GM19463 (cell line): ENCODE measurements at regions not wholly inside any gene's neighbourhood (a gene's known extent, or its start where the extent isn't known, plus 50 kb on each side); places are given as distances from the start of the nearest gene placed in this dataset.
"Not testable (repeated sequence)": the region's sequence is repeated elsewhere in the genome, so short reads cannot be mapped to it uniquely, and the experiment has no call there.

Experiments used
- ATAC-seq: cut with Tn5 transposase; IDR thresholded peaks from one replicate; pipeline ENCODE4 v1.9.1; 2021; ENCODE audit warnings: mild to moderate bottlenecking, moderate library complexity; ENCODE audit not compliant: unreplicated experiment

DNA sequence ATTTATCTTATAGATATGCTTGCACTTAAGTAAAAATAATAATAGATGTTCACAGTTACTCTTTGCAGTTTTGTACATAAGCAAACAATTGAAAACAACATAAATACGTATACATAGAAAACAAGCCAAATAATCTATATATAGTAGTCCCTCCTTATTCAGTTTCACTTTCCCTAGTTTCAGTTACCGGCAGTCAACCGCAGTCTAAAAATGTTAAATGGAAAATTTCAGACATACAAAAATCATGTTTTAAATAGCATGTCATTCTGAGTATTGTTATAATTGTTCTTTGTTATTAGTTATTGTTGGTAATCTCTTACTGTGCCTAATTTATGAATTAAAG lies 262.0 kb downstream of the CGGBP1 start:
- ATAC-seq = no peak

- no peak for ATAC-seq
Observed at GRCh38 chr3:87796137-87796842, 262.5 kb downstream of the CGGBP1 start.

DNA sequence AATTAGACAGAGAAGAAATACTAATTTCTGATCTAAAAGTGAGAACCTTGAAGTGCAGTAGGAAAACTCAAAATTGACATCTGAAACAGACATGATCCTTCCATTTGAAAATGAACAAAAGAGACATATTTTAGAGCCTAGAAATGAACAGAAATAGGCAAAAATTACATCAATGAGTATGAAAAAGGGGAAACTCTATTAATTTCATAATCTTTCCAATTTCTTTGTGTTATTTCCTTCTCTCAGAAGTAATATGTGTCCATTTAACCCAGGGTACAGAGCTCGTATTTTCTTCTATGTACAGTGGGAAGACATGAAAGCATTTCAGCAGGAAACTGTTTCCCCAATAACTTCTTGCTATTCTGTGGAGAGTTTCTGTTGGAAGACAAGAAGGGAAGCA lies 263.1 kb downstream of the CGGBP1 start:
- ATAC-seq = no peak

GRCh38 chr3:87793337-87793877 lies 265.4 kb downstream of the CGGBP1 start:
- ATAC-seq = no peak

- ATAC-seq = no peak
Observed at GRCh38 chr3:87792534-87793336, 266.1 kb downstream of the CGGBP1 start, which contains the start of gene HTR1F. TSS of gene HTR1F (plus strand) at chr3:87792706.

GRCh38 chr3:87792198-87792533 lies 266.6 kb downstream of the CGGBP1 start:
- ATAC-seq = no peak

- no peak for ATAC-seq
Observed at GRCh38 chr3:87791248-87792027, 267.4 kb downstream of the CGGBP1 start.

- not testable (repeated sequence) for ATAC-seq
Observed at GRCh38 chr3:87789049-87789448, 269.8 kb downstream of the CGGBP1 start.

DNA sequence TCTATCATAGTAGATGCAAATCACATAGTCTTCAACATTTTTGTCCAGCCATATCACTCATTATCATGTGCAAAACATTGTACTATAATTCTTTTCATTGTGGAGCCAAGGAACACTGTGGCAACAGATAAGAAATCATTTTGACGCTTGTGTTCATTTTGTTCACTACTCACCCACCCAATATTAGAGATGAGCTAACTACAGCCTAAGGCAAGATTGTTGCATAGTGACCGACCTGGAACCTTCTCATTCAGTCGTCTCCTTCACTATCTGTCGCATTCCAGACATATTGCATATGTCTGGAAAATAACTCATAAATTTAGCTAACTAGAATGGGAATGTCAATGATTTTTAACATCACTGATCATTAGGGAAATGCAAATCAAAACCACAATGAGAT lies 270.3 kb downstream of the CGGBP1 start:
- ATAC-seq = no peak

DNA sequence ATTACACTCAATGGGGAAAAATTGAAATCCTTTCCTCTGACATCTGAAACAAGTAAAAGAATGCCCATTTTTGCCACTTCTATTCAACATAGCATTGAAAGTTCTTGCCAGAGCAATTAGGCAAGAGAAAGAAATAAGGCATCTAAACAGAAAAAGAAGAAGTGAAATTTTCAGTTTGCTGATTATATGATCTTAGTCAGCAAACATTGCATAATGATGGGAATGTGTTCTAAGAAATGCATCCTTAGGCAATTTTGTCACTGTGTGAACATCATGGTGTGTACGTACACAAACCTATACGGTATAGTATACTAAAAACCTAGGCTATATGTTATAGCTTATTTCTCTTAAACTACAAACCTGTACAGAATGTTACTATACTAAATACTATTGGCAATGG lies 278.0 kb downstream of the CGGBP1 start:
- ATAC-seq = no peak

GRCh38 chr3:87778876-87779275 lies 279.9 kb downstream of the CGGBP1 start:
- no peak for ATAC-seq

GRCh38 chr3:87771337-87772192 lies 287.2 kb downstream of the CGGBP1 start:
- ATAC-seq = peak; percentile 98

DNA sequence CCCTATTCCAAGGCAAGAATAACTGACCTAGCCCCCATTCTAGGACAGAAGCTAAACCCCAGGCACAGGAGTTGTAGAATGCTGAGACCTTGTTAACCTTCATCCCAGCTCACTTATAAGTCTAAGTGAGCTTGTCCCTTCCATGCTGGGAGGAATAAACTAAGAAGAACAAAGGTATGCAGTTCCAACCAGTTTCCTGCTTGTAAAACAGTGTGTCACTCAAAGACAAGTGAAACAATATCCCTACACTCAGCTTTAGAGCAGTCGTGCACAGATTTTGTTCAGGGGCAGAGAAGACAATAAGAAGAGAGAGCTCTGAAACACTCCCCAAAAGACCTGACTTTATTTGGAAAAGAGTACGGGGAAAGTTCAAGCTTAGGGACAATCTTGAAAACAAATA lies 292.1 kb downstream of the CGGBP1 start:
- no peak for ATAC-seq

- ATAC-seq = no peak
Observed at GRCh38 chr3:87765256-87765655, 293.5 kb downstream of the CGGBP1 start.

DNA sequence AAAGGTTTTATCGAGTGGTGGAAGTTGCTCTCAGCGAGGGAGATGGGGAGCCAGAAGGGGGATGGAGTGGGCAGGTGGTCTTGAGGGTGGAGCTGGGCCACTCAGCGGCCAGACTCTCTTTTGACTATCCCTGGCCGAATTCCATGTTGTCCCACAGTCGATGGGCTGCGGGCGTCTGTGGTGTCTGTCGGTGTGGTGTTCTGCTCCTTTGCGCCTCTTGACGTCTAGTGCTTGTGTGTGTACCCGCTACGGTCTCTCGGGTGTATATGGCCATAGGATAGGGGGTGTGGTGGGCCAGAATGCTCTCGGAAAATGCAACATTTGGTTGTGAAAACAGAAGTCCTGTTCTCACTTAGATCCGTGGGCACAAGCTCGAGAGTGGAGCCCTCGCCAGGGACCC lies 297.0 kb downstream of the CGGBP1 start:
- ATAC-seq = no peak

GRCh38 chr3:87761341-87761740 lies 297.5 kb downstream of the CGGBP1 start:
- ATAC-seq = no peak

DNA sequence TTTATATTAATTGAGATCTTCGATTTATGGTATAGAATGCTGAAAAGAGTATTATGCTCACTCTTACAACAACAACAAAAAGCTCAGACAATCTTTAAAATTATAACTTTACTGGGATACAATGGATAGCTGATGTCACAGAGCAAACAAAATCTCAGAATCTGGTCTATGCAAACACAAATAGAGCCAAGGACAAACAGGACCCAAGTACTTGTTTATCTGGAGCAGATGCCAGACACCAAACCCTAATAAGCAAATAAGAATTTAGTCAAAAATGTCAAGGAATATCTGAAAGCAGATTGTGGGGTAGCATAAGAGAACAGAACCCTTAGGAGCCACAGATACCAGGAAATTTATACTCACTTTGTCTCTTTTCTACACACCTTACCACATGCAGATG lies 302.2 kb downstream of the CGGBP1 start:
- no peak for ATAC-seq

DNA sequence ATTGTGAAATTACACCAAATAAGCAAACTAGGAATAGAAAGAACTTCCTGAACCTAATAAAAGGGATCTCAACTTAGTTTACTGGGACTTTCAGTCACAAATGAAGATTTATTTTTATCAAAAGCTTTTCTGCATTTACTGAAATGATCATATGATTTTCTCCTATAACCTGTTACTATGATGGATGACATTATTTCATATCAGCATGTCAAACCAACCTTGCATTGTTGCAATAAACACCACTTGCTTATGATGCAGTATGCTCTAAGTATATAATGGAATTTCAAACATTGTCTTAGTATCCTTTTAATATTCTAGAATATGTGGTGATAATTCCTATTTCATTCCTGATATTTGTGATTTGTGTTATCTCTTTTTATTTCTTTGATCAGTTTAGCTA lies 303.0 kb downstream of the CGGBP1 start:
- no peak for ATAC-seq

GRCh38 chr3:87742250-87742649 lies 316.6 kb downstream of the CGGBP1 start:
- ATAC-seq = no peak

DNA sequence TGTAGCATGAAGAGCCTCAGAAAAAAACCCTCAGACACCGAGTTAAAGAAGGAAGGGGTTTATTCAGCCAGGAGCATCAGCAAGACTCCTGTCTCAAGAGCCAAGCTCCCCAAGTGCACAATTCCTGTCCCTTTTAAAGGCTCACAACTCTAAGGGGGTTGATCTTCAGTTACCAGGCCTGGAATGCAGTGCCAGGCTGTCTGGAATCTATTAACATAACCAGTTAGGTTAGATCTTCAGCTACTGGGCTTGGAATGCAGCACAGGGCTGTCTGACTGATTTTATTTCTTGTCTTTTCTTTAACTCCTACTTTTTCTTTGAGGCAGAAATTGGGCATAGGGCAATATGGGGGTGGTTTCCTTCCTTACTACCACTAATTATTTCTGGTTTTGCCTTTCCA lies 317.9 kb downstream of the CGGBP1 start:
- ATAC-seq = not testable (repeated sequence)

DNA sequence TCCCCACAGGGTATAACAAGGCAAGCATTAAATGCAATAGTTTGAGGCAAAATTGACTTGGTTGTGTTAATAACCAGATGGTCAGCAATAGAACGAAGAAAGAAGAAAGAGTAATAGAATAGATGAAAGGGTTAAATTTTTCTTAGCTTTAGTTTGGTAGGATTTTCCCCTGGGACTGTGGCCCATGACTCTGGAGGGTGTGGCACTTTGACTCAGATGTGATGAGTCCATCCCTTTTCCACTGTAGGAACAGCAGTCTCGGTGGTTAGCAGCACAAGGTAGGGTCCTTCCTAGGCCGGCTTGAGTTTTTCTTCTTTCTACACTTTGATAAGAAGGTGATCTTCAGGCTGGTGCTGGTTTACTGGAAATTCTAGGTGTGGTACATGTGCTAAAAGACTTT lies 321.0 kb downstream of the CGGBP1 start:
- ATAC-seq = not testable (repeated sequence)
